Osteoblast (primary cell): ENCODE measurements at regions not wholly inside any gene's neighbourhood (a gene's known extent, or its start where the extent isn't known, plus 50 kb on each side); places are given as distances from the start of the nearest gene placed in this dataset.

Experiments
- DNase-seq: peaks from one replicate; pipeline ENCODE4 v3.0.0; 2011; ENCODE audit warnings: low spot score, mixed read lengths; ENCODE audit not compliant: insufficient read length; ENCODE audit errors: missing footprints
- H2AFZ ChIP-seq: 2 replicates; pipeline ENCODE4 v1.6.0; 2011; ENCODE audit warnings: mild to moderate bottlenecking, low read length
- H3K27ac ChIP-seq: 2 replicates; pipeline ENCODE4 v1.5.1; 2011; ENCODE audit warnings: mild to moderate bottlenecking, low read depth, low read length, moderate library complexity
- H3K27me3 ChIP-seq: 2 replicates; pipeline ENCODE4 v1.6.0; 2012; ENCODE audit warnings: mild to moderate bottlenecking, control low read depth, inconsistent platforms, low read length, moderate library complexity; ENCODE audit not compliant: insufficient read depth
- H3K36me3 ChIP-seq: 2 replicates; pipeline ENCODE4 v1.5.1; 2011; ENCODE audit warnings: mild to moderate bottlenecking, low read length, control low read depth, moderate library complexity; ENCODE audit not compliant: insufficient read depth
- H3K4me1 ChIP-seq: 2 replicates; pipeline ENCODE4 v1.5.1; 2011; ENCODE audit warnings: mild to moderate bottlenecking, low read length, control low read depth, moderate library complexity; ENCODE audit not compliant: insufficient read depth
- H3K4me2 ChIP-seq: 2 replicates; pipeline ENCODE4 v1.6.0; 2011; ENCODE audit warnings: mild to moderate bottlenecking, low read length; ENCODE audit not compliant: insufficient read depth
- H3K4me3 ChIP-seq: fragments of 200-600 bp; sonication (generic); 3 replicates; pipeline ENCODE4 v1.5.1; 2012; ENCODE audit warnings: mild to moderate bottlenecking, low read length, inconsistent platforms; ENCODE audit not compliant: insufficient read depth
- H3K79me2 ChIP-seq: 2 replicates; pipeline ENCODE4 v1.6.0; 2012; ENCODE audit warnings: mild to moderate bottlenecking, low read length, control low read depth, inconsistent platforms; ENCODE audit not compliant: insufficient read depth
- H3K9me3 ChIP-seq: 2 replicates; pipeline ENCODE4 v1.5.1; 2011; ENCODE audit warnings: low read depth, low read length, control low read depth
- H4K20me1 ChIP-seq: 2 replicates; pipeline ENCODE4 v1.6.0; 2012; ENCODE audit warnings: mild to moderate bottlenecking, low read length, control low read depth; ENCODE audit not compliant: insufficient read depth
- TF ChIP-seq, protein P1 (sequence below): IDR thresholded peaks from 2 replicates; pipeline ENCODE4 v1.5.1; 2011; ENCODE audit warnings: mild to moderate bottlenecking, low read depth, low read length, moderate library complexity; ENCODE audit errors: extremely low read depth

DNA sequence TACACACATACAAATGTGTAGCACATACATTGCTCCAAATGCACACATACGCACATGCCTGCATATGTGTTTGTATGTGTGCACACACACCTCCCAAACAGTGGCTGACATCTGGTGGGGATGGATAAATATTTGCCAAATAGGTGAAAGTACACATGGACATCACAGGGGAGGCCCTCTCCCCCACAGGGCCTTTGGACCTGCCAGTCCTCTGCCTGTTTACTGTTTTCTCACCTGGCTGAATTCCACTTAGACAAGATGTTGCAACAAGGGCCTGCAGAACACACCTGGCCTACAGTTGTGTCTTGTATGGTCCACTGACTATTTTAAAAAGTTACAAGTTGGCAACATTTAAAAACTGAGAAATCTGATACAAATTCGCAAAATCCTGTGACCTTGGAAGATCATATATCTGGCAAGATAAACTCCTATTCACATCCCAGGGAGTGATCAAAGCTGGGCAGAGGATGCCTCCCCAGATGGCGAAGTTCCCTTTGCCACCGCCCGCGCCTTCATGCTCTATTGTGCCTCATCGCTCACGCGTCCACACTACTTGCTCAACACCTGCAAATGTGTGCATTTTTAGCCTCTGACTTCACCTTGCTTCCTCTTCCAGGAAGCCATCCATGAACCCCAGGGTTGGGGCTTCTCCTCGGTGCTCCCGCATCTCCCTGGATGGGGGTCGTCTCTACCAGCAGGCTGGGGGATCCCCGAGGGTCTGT, 118.4 kb upstream of the FZD10 start:
- no peaks in the 10 kb centered on the region for H3K4me1 ChIP-seq
- no peak overlapping the region for H3K27ac ChIP-seq
- H3K4me3 ChIP-seq = no peak overlapping the region
- no peaks in the 10 kb centered on the region for H3K27me3 ChIP-seq
- no peak overlapping the region for H2AFZ ChIP-seq
- TF ChIP-seq, protein P1, sequence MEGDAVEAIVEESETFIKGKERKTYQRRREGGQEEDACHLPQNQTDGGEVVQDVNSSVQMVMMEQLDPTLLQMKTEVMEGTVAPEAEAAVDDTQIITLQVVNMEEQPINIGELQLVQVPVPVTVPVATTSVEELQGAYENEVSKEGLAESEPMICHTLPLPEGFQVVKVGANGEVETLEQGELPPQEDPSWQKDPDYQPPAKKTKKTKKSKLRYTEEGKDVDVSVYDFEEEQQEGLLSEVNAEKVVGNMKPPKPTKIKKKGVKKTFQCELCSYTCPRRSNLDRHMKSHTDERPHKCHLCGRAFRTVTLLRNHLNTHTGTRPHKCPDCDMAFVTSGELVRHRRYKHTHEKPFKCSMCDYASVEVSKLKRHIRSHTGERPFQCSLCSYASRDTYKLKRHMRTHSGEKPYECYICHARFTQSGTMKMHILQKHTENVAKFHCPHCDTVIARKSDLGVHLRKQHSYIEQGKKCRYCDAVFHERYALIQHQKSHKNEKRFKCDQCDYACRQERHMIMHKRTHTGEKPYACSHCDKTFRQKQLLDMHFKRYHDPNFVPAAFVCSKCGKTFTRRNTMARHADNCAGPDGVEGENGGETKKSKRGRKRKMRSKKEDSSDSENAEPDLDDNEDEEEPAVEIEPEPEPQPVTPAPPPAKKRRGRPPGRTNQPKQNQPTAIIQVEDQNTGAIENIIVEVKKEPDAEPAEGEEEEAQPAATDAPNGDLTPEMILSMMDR = no peak
- DNase-seq = no peak
- no peaks in the 10 kb centered on the region for H4K20me1 ChIP-seq
- no peaks in the 10 kb centered on the region for H3K79me2 ChIP-seq
- no peak overlapping the region for H3K4me2 ChIP-seq
- H3K9me3 ChIP-seq = peaks cover 4% of the 10 kb centered on the region
- H3K36me3 ChIP-seq = no peaks in the 10 kb centered on the region

DNA sequence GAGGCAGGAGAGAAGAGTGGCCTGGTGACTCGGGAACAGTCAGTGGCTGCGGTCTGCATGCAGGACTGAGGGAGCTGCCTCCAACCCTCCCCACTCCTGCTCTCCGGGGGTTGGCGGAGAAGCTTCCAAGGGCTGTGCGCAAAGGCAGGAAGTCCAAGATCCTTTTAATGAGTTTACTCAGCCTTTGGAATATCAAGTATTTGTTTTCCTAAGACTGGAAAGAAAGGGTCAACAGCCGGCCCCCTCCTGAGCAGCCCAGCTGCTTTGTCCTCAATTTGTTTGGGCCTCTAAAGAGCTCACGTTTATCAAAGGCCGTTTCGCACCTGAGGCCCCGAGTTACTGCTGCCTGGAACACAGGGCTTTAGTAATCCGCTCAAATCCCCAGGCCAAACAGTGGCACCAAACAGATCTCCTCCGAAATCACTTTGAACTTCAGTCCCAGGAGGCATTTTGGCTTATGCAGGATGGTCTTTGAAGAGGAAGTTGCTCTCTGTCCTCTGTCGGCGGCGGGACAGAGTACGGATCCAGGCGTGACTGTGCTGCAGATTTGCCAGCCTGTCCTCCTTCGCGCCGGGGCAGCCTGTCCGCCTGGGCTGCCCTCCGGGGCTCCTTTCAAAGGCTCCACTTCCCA, 117.2 kb upstream of the FZD10 start:
- H3K4me1 ChIP-seq = no peaks in the 10 kb centered on the region
- peak; percentile 79 for DNase-seq
- no peaks in the 10 kb centered on the region for H3K36me3 ChIP-seq
- no peaks in the 10 kb centered on the region for H4K20me1 ChIP-seq
- no peak overlapping the region for H3K27ac ChIP-seq
- no peak overlapping the region for H2AFZ ChIP-seq
- TF ChIP-seq, protein P1 = no peak
- H3K79me2 ChIP-seq = no peaks in the 10 kb centered on the region
- no peak overlapping the region for H3K4me3 ChIP-seq
- H3K27me3 ChIP-seq = no peaks in the 10 kb centered on the region
- peaks cover 4% of the 10 kb centered on the region for H3K9me3 ChIP-seq
- no peak overlapping the region for H3K4me2 ChIP-seq

DNA sequence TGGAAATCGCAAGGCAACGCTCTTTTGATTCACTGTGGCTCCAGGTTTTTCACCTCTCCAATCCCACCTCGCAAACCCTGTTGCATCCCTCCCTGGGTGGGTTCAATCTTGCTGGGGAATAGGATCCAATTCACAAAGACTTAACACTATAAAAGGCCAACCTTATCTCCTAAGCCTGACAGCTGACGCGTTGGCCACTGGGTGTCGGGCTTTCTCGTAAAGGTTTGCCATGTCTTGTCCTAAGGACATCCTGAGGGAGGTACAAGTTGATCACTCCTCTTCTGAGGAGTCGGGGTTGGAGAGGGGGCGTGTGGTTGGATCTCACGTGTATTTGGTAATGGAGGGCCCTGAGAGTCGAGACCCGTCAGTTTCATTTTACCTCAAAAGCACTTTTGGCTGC, 112.6 kb upstream of the FZD10 start:
- Histone ChIP-seq H3K79me2 (no peaks in the 10 kb centered on the region), H3K27me3 (no peaks in the 10 kb centered on the region), H3K4me1 (no peaks in the 10 kb centered on the region), H3K9me3 (no peaks in the 10 kb centered on the region), H2AFZ (no peak overlapping the region), H3K36me3 (no peaks in the 10 kb centered on the region), H3K27ac (no peak overlapping the region), H3K4me3 (no peak overlapping the region), H4K20me1 (no peaks in the 10 kb centered on the region), H3K4me2 (no peak overlapping the region)
- no peak for DNase-seq
- TF ChIP-seq, protein P1 = no peak

DNA sequence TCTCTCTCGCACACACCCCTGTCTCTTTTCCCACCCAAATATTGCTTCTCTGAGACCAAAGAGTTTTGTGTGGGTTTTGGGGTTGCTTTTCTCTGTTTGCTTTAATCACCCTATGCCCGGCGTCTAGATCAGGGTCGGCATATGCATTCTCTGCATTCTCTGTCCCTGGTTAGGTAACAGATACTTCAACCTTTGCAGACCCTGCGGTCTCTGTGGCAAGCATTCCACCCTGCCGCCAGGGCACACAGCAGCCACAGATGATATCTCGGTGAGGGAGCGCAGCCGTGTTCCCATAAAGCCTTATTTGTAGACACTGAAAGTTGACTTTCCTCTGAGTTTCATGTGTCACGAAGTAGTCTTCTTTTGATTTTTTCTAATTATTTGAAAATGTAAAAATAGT, 110.4 kb upstream of the FZD10 start:
- no peak overlapping the region for H3K4me2 ChIP-seq
- H3K4me3 ChIP-seq = no peak overlapping the region
- H2AFZ ChIP-seq = no peak overlapping the region
- no peak for DNase-seq
- H4K20me1 ChIP-seq = no peaks in the 10 kb centered on the region
- TF ChIP-seq, protein P1 = no peak
- H3K9me3 ChIP-seq = no peaks in the 10 kb centered on the region
- no peaks in the 10 kb centered on the region for H3K36me3 ChIP-seq
- H3K27me3 ChIP-seq = no peaks in the 10 kb centered on the region
- H3K4me1 ChIP-seq = no peaks in the 10 kb centered on the region
- no peaks in the 10 kb centered on the region for H3K79me2 ChIP-seq
- H3K27ac ChIP-seq = no peak overlapping the region
